GM12872 (cell line): ENCODE measurements at regions not wholly inside any gene's neighbourhood (a gene's known extent, or its start where the extent isn't known, plus 50 kb on each side); places are given as distances from the start of the nearest gene placed in this dataset.

Experiments used
- TF ChIP-seq, protein P1 (sequence below): IDR thresholded peaks from 3 replicates; pipeline ENCODE4 v1.5.1; 2011; ENCODE audit warnings: low read depth, mild to moderate bottlenecking, low read length, moderate library complexity; ENCODE audit not compliant: insufficient read depth

DNA sequence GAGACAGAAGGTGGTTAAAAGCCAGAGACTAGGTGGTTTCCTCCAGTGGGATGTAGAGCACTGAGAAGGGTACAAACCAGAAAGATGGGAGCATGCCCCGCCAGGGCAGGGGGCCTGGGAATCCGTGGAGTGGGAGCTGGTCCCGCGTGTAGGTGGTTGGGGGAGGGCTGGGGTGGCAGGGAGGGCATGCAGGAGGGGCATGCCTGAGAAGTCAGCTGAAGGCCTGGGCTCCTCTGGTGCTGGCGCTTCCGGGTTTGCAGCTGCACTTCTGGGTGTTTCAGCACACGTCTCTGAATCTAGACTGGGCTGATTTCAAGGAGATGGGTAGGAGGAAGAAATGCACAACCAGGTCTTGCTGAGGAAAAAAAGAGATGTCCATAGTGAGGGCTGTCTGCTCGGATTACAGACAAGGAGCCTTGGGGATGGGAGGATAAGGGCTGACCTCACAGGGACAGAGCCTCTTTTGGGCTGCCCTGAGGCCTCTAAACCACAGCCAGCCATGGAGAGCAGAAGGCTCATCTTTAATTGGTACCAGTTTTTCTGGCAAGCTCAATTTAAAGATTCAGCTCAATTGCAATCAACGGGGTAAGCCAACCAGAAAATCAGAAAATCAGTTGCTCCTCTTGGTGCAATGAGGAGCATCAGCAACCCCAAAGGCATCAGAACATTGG lies 151.9 kb downstream of the FAM43A start:
- TF ChIP-seq, protein P1, sequence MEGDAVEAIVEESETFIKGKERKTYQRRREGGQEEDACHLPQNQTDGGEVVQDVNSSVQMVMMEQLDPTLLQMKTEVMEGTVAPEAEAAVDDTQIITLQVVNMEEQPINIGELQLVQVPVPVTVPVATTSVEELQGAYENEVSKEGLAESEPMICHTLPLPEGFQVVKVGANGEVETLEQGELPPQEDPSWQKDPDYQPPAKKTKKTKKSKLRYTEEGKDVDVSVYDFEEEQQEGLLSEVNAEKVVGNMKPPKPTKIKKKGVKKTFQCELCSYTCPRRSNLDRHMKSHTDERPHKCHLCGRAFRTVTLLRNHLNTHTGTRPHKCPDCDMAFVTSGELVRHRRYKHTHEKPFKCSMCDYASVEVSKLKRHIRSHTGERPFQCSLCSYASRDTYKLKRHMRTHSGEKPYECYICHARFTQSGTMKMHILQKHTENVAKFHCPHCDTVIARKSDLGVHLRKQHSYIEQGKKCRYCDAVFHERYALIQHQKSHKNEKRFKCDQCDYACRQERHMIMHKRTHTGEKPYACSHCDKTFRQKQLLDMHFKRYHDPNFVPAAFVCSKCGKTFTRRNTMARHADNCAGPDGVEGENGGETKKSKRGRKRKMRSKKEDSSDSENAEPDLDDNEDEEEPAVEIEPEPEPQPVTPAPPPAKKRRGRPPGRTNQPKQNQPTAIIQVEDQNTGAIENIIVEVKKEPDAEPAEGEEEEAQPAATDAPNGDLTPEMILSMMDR: no peak

DNA sequence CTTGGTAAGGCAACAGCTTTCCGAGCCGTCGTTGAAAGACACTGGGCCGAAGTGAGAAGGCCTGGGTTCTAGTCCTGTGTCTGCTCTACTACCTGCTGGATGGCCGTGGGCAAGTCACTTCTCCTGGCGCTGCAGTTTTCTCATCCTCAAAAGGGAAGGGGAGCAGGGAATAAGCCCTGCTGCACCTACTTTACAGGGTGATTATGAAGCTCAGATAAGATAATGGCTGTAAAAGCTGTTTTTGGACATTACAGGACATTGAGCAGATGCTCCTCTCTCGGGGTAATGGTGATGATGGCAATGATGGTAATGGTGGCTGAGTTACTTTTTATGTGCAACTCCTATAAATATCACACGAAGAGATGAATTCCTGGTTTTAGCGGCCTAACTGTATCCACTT lies 152.6 kb downstream of the FAM43A start:
- TF ChIP-seq, protein P1: no peak

DNA sequence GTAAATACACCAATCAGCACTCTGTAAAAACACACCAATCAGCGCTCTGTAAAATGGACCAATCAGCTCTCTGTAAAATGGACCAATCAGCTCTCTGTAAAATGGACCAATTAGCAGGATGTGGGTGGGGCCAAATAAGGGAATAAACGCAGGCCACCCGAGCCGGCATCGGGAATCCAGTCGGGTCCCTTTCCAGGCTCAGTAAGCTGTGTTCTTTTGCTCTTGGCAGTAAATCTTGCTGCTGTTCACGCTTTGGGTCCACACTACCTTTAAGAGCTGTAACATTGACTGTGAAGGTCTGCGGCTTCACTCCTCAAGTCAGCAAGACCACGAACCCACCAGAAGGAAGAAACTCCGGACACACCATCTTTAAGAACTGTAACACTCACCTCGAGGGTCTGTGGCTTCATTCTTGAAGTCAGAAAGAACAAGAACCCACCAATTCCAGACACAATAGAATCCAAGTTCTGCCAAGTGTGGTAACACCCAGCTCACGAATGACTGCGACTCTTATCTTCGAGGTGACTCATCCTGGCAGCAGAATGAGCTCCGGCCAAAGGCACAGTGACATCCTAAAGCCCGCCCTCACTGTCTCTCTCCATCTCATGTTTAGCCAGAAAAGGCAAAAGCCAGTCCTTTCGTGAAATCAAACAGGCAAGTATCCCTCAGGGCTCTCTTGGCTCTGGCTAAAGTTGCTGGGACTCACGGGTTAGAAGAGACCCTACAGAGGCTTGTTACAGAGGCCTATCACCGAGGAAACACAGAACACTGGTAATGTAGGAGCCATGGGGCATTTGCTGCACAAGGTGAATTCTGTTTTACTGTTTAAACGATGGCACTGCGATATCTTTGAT lies 155.2 kb downstream of the FAM43A start:
- TF ChIP-seq, protein P1: no peak

DNA sequence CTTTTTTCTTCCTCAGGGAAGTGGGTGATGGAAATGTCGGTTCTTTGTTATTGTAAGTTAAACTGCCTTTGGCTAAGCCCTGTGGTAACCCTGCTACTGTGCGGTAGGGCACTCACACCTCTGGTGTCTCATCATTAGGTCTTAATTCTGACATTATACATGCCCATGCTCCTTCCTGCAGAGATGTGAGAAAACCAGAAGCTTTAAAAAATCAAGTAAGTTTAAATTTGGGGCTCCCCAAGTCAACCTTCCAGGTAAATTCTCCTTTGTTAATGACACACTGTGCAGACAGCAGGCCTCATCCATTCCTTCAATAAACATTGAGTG lies 155.8 kb downstream of the FAM43A start:
- TF ChIP-seq, protein P1: no peak

DNA sequence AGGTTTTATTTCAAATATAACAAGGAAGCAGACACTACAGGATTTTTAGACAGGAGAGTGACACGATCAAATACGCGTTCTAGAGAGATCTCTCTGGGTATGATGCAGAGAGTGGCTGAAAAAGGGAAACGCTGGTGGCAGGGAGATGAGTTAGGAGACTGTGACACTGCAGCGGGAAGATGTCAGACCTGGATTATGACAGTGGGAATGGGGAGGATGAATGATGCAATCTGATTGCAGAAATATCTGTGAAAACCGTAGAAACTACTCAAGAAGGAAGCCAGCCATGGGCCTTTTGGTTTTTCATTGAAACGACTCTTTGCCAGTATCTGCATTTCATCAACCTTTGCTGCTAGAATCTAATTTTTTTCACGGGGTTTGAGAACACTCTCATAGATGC lies 157.9 kb downstream of the FAM43A start:
- TF ChIP-seq, protein P1: no peak

DNA sequence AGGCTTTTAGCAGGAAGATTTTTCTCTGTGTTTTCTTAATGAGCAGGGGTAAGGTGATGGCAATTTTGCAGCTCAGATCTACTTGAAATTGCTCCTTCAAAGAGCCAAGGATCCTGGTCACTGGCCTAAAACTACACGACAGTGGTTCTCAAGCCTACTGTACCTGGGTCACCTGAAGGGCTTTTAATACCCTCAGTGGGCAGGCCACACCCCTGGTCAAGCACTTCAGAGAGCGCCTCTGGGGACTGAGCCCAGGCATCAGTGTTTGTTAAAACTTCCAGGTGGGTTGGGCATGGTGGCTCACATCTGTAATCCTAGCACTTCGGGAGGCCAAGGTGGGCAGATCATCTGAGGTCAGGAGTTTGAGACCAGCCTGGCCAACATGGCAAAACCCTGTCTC lies 158.4 kb downstream of the FAM43A start:
- TF ChIP-seq, protein P1: no peak

DNA sequence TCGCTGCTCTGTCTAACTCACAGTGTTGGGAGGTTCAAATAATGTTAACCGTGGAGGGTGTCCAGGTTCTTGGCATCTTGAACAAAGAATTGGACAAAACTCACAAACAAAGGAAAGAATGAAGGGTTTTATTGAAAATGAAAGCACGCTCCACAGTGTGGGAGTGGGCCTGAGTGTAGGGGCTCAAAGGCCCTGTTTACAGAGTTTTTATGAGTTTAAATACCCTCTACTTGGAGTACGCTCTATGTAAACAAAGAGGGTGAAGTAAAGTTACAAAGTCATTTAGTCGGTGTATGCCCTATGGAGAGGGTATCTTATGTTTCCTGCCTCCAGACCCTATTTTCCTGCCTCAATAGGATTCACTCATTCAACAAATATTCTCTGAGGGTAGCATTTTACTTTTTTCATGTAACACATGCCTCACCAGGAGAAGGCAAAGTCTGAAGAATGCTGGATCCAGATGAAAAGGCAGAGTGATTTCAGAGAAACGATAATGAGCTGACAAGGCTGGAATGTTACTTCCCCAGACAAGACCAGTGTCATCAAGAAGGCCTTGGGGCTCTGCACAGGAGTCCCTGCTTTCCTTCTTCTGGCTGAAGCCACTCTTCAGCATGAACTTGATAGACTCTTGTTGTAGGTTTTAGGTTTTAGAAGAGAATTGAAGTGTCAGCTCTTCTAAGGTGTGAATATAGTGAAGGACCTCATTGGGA lies 163.6 kb downstream of the FAM43A start:
- TF ChIP-seq, protein P1: no peak
